ENCODE measurements at regions not wholly inside any gene's neighbourhood (a gene's known extent, or its start where the extent isn't known, plus 50 kb on each side); places are given as distances from the start of the nearest gene placed in this dataset.
A peak's percentile ranks its signal among the peaks of the same experiment; 100 is the strongest.

DNA sequence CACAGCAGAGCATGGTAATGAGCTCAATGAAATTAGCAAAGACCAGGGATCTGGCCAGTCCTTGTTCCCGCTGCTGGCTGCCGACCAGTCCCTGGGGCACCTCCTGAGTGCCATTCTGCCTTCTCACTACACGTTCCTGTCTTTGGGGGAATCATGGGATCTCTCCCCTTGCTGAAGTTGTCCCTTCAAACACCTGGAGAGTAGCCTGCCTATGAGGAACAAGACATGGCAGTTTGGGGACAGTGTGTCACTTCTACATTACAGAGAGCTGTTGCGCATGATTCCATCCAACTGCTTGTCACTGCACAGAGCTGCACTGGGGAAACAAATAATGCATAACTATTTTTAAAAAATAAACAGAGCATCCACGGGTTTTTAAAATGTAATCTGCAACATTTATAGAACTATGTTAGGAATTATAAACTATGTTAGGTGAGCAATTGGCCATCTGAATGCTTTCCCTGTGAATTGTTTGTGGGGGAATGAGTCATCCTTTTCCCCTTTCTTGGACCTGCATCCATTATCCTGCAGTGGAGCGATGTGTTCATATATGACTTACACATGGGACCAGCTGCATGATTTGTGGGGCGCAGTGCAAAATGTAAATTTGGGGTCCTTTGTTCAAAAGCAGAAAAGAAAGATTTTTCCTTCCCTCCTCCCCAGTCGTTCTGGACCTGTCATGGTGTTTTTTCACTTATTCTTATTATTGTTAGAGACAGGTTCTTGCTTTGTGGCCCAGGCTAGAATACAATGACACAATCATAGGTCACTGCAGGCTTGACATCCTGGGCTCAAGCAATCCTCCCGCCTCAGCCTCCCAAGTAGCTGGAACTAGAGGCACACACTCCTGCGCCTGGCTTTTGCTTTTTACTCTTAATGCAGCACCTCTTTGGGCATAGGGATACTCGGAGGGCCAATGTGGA is 115.0 kb upstream of the TBL1X start:
- Histone ChIP-seq H3K4me2 (ENCODE audit: low read length) (no peak overlapping the region), H3K27me3 (ENCODE audit: low read depth, low read length) (no peaks in the 10 kb centered on the region), H4K20me1 (ENCODE audit: insufficient read depth, low read length) (no peaks in the 10 kb centered on the region), H3K4me3 (ENCODE audit: low read length) (no peak overlapping the region), H2AFZ (ENCODE audit: low read depth, low read length) (no peak overlapping the region), H3K9ac (ENCODE audit: low read length) (no peak overlapping the region), H3K79me2 (ENCODE audit: low read length) (no peaks in the 10 kb centered on the region), H3K4me1 (ENCODE audit: low read length) (peaks cover 17% of the 10 kb centered on the region), H3K36me3 (replicated peaks; ENCODE audit: low read depth, low read length) (no peaks in the 10 kb centered on the region), H3K27ac (ENCODE audit: low read length) (no peak overlapping the region), H3K9me3 (ENCODE audit: insufficient read depth, low read length) (no peaks in the 10 kb centered on the region)
- TF ChIP-seq EZH2phosphoT487 (IDR thresholded peaks at IDR 0.05; ENCODE audit: low read depth): no peak
- no peak for TF ChIP-seq CTCF (IDR thresholded peaks at IDR 0.05; ENCODE audit: low read depth, low read length)

GRCh38 chrX:9351126-9351525 is 113.7 kb upstream of the TBL1X start:
- TF ChIP-seq EZH2phosphoT487 (IDR thresholded peaks at IDR 0.05; ENCODE audit: low read depth) (no peak), CTCF (IDR thresholded peaks at IDR 0.05; ENCODE audit: low read depth, low read length) (no peak)
- H3K9ac ChIP-seq (ENCODE audit: low read length): no peak overlapping the region
- H3K36me3 ChIP-seq (replicated peaks; ENCODE audit: low read depth, low read length): no peaks in the 10 kb centered on the region
- H4K20me1 ChIP-seq (ENCODE audit: insufficient read depth, low read length): no peaks in the 10 kb centered on the region
- H3K4me2 ChIP-seq (ENCODE audit: low read length): no peak overlapping the region
- no peaks in the 10 kb centered on the region for H3K79me2 ChIP-seq (ENCODE audit: low read length)
- H2AFZ ChIP-seq (ENCODE audit: low read depth, low read length): no peak overlapping the region
- H3K27me3 ChIP-seq (ENCODE audit: low read depth, low read length): no peaks in the 10 kb centered on the region
- H3K27ac ChIP-seq (ENCODE audit: low read length): no peak overlapping the region
- no peak overlapping the region for H3K4me3 ChIP-seq (ENCODE audit: low read length)
- peaks cover 17% of the 10 kb centered on the region for H3K4me1 ChIP-seq (ENCODE audit: low read length)
- H3K9me3 ChIP-seq (ENCODE audit: insufficient read depth, low read length): no peaks in the 10 kb centered on the region

DNA sequence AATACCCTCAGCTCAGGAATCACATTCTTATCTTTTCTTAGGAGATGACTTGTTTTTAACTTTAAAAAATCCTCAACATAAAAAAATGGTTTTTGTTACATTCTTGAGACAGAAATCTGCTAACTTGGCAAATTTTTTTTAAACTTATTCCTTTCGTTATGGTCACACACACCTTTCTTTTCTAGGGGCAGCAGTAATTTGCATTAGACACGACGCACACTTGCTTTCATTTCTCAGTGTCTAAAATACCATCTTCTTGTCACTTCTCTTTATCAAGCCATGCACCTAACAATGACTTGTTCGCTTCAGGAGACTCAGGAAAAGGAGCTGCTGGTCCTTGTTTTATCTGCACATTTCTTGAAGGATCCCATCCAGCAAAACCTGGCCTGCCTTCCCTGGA is 112.6 kb upstream of the TBL1X start:
- peak overlapping the region; percentile 24; the same call in 1 of the 2 replicates for H3K9ac ChIP-seq (ENCODE audit: low read length)
- peaks cover 17% of the 10 kb centered on the region for H3K4me1 ChIP-seq (ENCODE audit: low read length)
- no peak overlapping the region for H2AFZ ChIP-seq (ENCODE audit: low read depth, low read length)
- H3K79me2 ChIP-seq (ENCODE audit: low read length): no peaks in the 10 kb centered on the region
- H3K9me3 ChIP-seq (ENCODE audit: insufficient read depth, low read length): no peaks in the 10 kb centered on the region
- TF ChIP-seq EZH2phosphoT487 (IDR thresholded peaks at IDR 0.05; ENCODE audit: low read depth): no peak
- no peak for TF ChIP-seq CTCF (IDR thresholded peaks at IDR 0.05; ENCODE audit: low read depth, low read length)
- H3K4me3 ChIP-seq (ENCODE audit: low read length): peak overlapping the region; percentile 60
- H3K36me3 ChIP-seq (replicated peaks; ENCODE audit: low read depth, low read length): no peaks in the 10 kb centered on the region
- peak overlapping the region; percentile 81 for H3K4me2 ChIP-seq (ENCODE audit: low read length)
- H3K27ac ChIP-seq (ENCODE audit: low read length): peak overlapping the region; percentile 77
- H3K27me3 ChIP-seq (ENCODE audit: low read depth, low read length): no peaks in the 10 kb centered on the region
- H4K20me1 ChIP-seq (ENCODE audit: insufficient read depth, low read length): no peaks in the 10 kb centered on the region

DNA sequence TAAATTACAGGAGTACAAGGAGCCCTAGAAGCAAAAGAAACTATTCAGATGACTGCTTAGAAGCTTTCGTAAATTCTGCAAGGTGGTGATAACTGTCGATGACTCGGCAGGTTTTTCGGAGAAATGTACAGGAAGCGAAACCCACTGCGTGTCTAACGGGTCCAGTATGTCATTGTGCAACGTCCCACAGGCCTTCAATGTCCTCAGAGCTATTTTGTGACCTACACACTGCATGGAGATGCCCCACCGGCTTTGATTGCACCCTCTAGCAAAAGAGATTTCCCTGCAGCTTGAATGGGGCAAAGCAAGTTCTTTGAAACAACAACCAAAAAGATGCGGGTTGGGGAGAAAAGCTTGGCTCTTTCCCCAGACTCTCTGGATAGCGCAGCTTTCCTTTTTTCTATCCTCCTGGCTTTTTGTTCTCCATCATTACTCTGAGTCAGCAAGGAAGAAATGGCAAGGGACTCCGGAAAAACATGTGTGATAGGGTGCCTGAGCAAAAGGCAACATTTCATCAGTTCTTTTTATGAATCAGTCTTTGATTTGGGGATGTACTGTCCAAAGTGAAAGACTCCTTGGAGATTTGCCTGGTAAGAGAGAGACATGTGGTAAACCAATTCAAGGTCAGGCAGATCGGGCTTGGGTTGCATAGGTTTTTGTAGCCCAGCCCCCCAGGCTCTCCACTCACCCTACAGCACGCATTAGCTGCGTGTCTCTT is 112.0 kb upstream of the TBL1X start:
- Histone ChIP-seq H3K79me2 (ENCODE audit: low read length) (no peaks in the 10 kb centered on the region), H3K4me1 (ENCODE audit: low read length) (peaks cover 17% of the 10 kb centered on the region), H3K9ac (ENCODE audit: low read length) (peak overlapping the region; percentile 24; the same call in 1 of the 2 replicates), H4K20me1 (ENCODE audit: insufficient read depth, low read length) (no peaks in the 10 kb centered on the region), H3K4me3 (ENCODE audit: low read length) (peak overlapping the region; percentile 60), H3K27ac (ENCODE audit: low read length) (peak overlapping the region; percentile 77), H3K36me3 (replicated peaks; ENCODE audit: low read depth, low read length) (no peaks in the 10 kb centered on the region), H3K9me3 (ENCODE audit: insufficient read depth, low read length) (no peaks in the 10 kb centered on the region), H2AFZ (ENCODE audit: low read depth, low read length) (no peak overlapping the region), H3K27me3 (ENCODE audit: low read depth, low read length) (no peaks in the 10 kb centered on the region), H3K4me2 (ENCODE audit: low read length) (peak overlapping the region; percentile 81)
- TF ChIP-seq EZH2phosphoT487 (IDR thresholded peaks at IDR 0.05; ENCODE audit: low read depth) (no peak), CTCF (IDR thresholded peaks at IDR 0.05; ENCODE audit: low read depth, low read length) (no peak)
